ENCODE measurements at regions not wholly inside any gene's neighbourhood (a gene's known extent, or its start where the extent isn't known, plus 50 kb on each side); places are given as distances from the start of the nearest gene placed in this dataset.
"Not testable (repeated sequence)": the region's sequence is repeated elsewhere in the genome, so short reads cannot be mapped to it uniquely, and the experiment has no call there.

GRCh38 chr18:66916834-66917233, 312.9 kb upstream of the CDH19 start:
- Histone ChIP-seq H3K9ac (no peak overlapping the region), H3K27ac (no peak overlapping the region), H2AFZ (ENCODE audit: low read depth) (no peak overlapping the region), H3K27me3 (ENCODE audit: insufficient read depth, low read depth) (no peaks in the 10 kb centered on the region), H3K4me3 (IDR thresholded peaks at IDR 0.05; ENCODE audit: insufficient read depth, low read depth, low read length) (no peak overlapping the region), H4K20me1 (ENCODE audit: insufficient read depth) (no peaks in the 10 kb centered on the region), H3K36me3 (ENCODE audit: insufficient read depth) (no peaks in the 10 kb centered on the region), H3K4me2 (no peak overlapping the region), H3K79me2 (ENCODE audit: insufficient read depth, low read depth) (no peaks in the 10 kb centered on the region), H3K4me1 (ENCODE audit: low read depth, poor library complexity, severe bottlenecking) (no peaks in the 10 kb centered on the region)
- TF ChIP-seq, protein P1, sequence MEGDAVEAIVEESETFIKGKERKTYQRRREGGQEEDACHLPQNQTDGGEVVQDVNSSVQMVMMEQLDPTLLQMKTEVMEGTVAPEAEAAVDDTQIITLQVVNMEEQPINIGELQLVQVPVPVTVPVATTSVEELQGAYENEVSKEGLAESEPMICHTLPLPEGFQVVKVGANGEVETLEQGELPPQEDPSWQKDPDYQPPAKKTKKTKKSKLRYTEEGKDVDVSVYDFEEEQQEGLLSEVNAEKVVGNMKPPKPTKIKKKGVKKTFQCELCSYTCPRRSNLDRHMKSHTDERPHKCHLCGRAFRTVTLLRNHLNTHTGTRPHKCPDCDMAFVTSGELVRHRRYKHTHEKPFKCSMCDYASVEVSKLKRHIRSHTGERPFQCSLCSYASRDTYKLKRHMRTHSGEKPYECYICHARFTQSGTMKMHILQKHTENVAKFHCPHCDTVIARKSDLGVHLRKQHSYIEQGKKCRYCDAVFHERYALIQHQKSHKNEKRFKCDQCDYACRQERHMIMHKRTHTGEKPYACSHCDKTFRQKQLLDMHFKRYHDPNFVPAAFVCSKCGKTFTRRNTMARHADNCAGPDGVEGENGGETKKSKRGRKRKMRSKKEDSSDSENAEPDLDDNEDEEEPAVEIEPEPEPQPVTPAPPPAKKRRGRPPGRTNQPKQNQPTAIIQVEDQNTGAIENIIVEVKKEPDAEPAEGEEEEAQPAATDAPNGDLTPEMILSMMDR (conservative IDR thresholded peaks at IDR 0.05; ENCODE audit: low read depth, low read length), result no peak

DNA sequence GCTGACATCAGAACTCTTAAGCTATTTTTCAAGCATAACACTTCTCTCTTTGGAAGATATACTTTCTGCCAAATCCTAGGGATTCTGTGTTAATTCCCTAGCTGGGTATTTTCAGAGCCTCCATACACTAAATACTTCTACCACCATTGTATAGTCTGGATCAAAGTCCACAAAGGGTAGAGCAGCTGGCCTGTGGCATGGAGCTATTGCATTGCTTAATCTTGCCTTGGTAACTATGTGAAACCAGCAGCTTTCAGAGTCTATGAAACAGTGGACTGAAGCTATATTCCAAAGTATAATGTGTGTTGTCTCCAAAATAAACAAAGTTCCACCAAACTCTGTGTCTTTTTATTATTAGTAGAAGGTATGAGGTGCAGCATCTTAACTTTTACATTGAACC, 296.9 kb upstream of the CDH19 start:
- TF ChIP-seq, protein P1 (conservative IDR thresholded peaks at IDR 0.05; ENCODE audit: low read depth, low read length), result no peak
- Histone ChIP-seq H3K4me2 (no peak overlapping the region), H2AFZ (ENCODE audit: low read depth) (no peak overlapping the region), H3K27ac (no peak overlapping the region), H3K27me3 (ENCODE audit: insufficient read depth, low read depth) (no peaks in the 10 kb centered on the region), H3K4me1 (ENCODE audit: low read depth, poor library complexity, severe bottlenecking) (no peaks in the 10 kb centered on the region), H3K79me2 (ENCODE audit: insufficient read depth, low read depth) (no peaks in the 10 kb centered on the region), H3K9ac (no peak overlapping the region), H4K20me1 (ENCODE audit: insufficient read depth) (no peaks in the 10 kb centered on the region), H3K36me3 (ENCODE audit: insufficient read depth) (no peaks in the 10 kb centered on the region), H3K4me3 (IDR thresholded peaks at IDR 0.05; ENCODE audit: insufficient read depth, low read depth, low read length) (no peak overlapping the region)

DNA sequence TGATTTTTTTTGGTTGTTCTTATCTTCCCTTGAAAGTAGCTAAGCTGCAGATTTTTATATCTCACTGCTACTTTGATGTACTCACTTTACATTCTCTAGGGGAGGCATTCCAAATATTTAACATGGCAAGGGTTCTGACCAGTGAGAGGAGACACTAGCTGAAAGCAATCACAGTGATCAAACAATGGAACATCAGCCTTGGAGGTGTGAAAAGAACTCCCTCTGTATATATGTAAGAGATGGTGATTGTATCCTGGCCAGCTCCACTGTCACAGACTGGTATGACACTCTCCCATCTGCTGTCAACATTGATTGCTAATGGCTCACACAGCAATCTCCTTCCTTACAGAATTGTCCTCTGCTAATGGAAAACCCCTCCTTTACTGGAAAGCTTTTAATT, 291.7 kb upstream of the CDH19 start:
- no peaks in the 10 kb centered on the region for H3K79me2 ChIP-seq (ENCODE audit: insufficient read depth, low read depth)
- H4K20me1 ChIP-seq (ENCODE audit: insufficient read depth), result no peaks in the 10 kb centered on the region
- H3K9ac ChIP-seq, result no peak overlapping the region
- H3K27ac ChIP-seq, result no peak overlapping the region
- no peaks in the 10 kb centered on the region for H3K4me1 ChIP-seq (ENCODE audit: low read depth, poor library complexity, severe bottlenecking)
- H3K4me2 ChIP-seq, result no peak overlapping the region
- TF ChIP-seq, protein P1 (conservative IDR thresholded peaks at IDR 0.05; ENCODE audit: low read depth, low read length), result no peak
- H3K4me3 ChIP-seq (IDR thresholded peaks at IDR 0.05; ENCODE audit: insufficient read depth, low read depth, low read length), result no peak overlapping the region
- no peaks in the 10 kb centered on the region for H3K27me3 ChIP-seq (ENCODE audit: insufficient read depth, low read depth)
- H2AFZ ChIP-seq (ENCODE audit: low read depth), result no peak overlapping the region
- H3K36me3 ChIP-seq (ENCODE audit: insufficient read depth), result no peaks in the 10 kb centered on the region

DNA sequence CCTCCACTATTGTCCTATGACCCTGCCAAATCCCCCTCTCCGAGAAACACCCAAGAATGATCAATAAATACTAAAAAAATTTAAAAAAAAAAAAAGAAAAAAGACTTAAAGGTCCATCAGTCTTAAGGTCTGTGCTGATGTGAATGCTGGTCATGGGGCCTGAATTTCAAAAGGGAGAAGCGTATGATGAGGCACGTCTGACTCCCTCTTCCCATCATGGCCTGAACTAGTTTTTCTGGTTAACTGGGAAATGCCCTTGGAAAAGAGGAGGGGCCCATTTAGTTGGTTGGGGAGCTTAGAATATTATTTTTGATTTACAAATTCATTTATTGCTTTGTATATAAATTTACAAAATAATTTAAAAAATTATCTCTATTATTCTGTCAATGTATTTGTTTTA, 291.0 kb upstream of the CDH19 start:
- H3K36me3 ChIP-seq (ENCODE audit: insufficient read depth), result no peaks in the 10 kb centered on the region
- H3K27ac ChIP-seq, result no peak overlapping the region
- TF ChIP-seq, protein P1 (conservative IDR thresholded peaks at IDR 0.05; ENCODE audit: low read depth, low read length), result no peak
- H3K4me1 ChIP-seq (ENCODE audit: low read depth, poor library complexity, severe bottlenecking), result no peaks in the 10 kb centered on the region
- H3K79me2 ChIP-seq (ENCODE audit: insufficient read depth, low read depth), result no peaks in the 10 kb centered on the region
- no peak overlapping the region for H3K9ac ChIP-seq
- no peaks in the 10 kb centered on the region for H4K20me1 ChIP-seq (ENCODE audit: insufficient read depth)
- H3K27me3 ChIP-seq (ENCODE audit: insufficient read depth, low read depth), result no peaks in the 10 kb centered on the region
- H2AFZ ChIP-seq (ENCODE audit: low read depth), result no peak overlapping the region
- H3K4me3 ChIP-seq (IDR thresholded peaks at IDR 0.05; ENCODE audit: insufficient read depth, low read depth, low read length), result no peak overlapping the region
- no peak overlapping the region for H3K4me2 ChIP-seq

DNA sequence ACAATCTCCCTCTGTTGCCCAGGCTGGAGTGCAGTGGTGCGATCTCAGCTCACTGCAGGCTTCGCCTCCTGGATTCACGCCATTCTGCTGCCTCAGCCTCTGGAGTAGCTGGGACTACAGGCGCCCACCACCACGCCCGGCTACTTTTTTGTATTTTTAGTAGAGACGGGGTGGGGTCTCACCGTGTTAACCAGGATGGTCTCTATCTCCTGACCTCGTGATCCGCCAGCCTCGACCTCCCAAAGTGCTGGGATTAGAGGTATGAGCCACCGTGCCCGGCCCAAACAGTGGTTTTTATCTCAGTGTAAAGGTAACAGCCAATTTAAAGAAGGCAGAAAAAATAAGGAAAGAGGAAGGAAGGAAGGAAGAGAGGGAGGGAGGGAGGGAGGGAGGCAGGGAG, 288.5 kb upstream of the CDH19 start:
- not testable (repeated sequence) for H3K27me3 ChIP-seq (ENCODE audit: insufficient read depth, low read depth); H3K9ac ChIP-seq; H3K4me2 ChIP-seq; H3K27ac ChIP-seq; H3K4me3 ChIP-seq (IDR thresholded peaks at IDR 0.05; ENCODE audit: insufficient read depth, low read depth, low read length); H4K20me1 ChIP-seq (ENCODE audit: insufficient read depth); H3K79me2 ChIP-seq (ENCODE audit: insufficient read depth, low read depth); H3K4me1 ChIP-seq (ENCODE audit: low read depth, poor library complexity, severe bottlenecking); H3K36me3 ChIP-seq (ENCODE audit: insufficient read depth); H2AFZ ChIP-seq (ENCODE audit: low read depth)
